ENCODE measurements at regions not wholly inside any gene's neighbourhood (a gene's known extent, or its start where the extent isn't known, plus 50 kb on each side); places are given as distances from the start of the nearest gene placed in this dataset.

GRCh38 chr13:106390367-106390766 lies 145.1 kb downstream of the EFNB2 start:
- no peak for TF ChIP-seq CTCF (IDR thresholded peaks at IDR 0.05)
- no peak for TF ChIP-seq POLR2A (IDR thresholded peaks at IDR 0.05)
